LHCN-M2 (cell line): ENCODE measurements at regions not wholly inside any gene's neighbourhood (a gene's known extent, or its start where the extent isn't known, plus 50 kb on each side); places are given as distances from the start of the nearest gene placed in this dataset.

ENCODE experiments used
- DNase-seq: peaks from one replicate; pipeline ENCODE4 v3.0.0-alpha.2; 2012; ENCODE audit warnings: low read depth

- DNase-seq: no peak
Measured at GRCh38 chr2:7924023-7924762, 757.7 kb upstream of the ID2 start.

GRCh38 chr2:7925506-7925905, 756.4 kb upstream of the ID2 start:
- no peak for DNase-seq

- DNase-seq: no peak
Measured at GRCh38 chr2:7927691-7928090, 754.2 kb upstream of the ID2 start.

- no peak for DNase-seq
Measured at GRCh38 chr2:7929281-7929680, 752.6 kb upstream of the ID2 start.

GRCh38 chr2:7930800-7931635, 750.8 kb upstream of the ID2 start:
- no peak for DNase-seq

GRCh38 chr2:7931808-7932207, 750.0 kb upstream of the ID2 start:
- DNase-seq: no peak

GRCh38 chr2:7933672-7934071, 748.2 kb upstream of the ID2 start:
- no peak for DNase-seq

- no peak for DNase-seq
Measured at GRCh38 chr2:7934476-7934875, 747.4 kb upstream of the ID2 start.

GRCh38 chr2:7937082-7937481, 744.8 kb upstream of the ID2 start:
- DNase-seq: no peak

- DNase-seq: no peak
Measured at GRCh38 chr2:7940723-7941122, 741.1 kb upstream of the ID2 start.

GRCh38 chr2:7943446-7943845, 738.4 kb upstream of the ID2 start:
- DNase-seq: no peak

- DNase-seq: no peak
Measured at GRCh38 chr2:7945026-7945425, 736.8 kb upstream of the ID2 start.

GRCh38 chr2:7950035-7950612, 731.7 kb upstream of the ID2 start:
- peak; percentile 62 for DNase-seq

GRCh38 chr2:7951001-7951400, 730.9 kb upstream of the ID2 start:
- DNase-seq: no peak

- DNase-seq: no peak
Measured at GRCh38 chr2:7951490-7951889, 730.4 kb upstream of the ID2 start.

- DNase-seq: no peak
Measured at GRCh38 chr2:7952046-7952745, 729.7 kb upstream of the ID2 start.

GRCh38 chr2:7953195-7953594, 728.7 kb upstream of the ID2 start:
- DNase-seq: no peak

- DNase-seq: no peak
Measured at GRCh38 chr2:7954234-7954633, 727.6 kb upstream of the ID2 start.

GRCh38 chr2:7956126-7956689, 725.6 kb upstream of the ID2 start:
- no peak for DNase-seq

GRCh38 chr2:7961550-7961949, 720.3 kb upstream of the ID2 start:
- DNase-seq: no peak

- DNase-seq: no peak
Measured at GRCh38 chr2:7962161-7962560, 719.7 kb upstream of the ID2 start.

- DNase-seq: no peak
Measured at GRCh38 chr2:7963787-7964186, 718.1 kb upstream of the ID2 start.
